HG03354 (cell line): ENCODE measurements at regions not wholly inside any gene's neighbourhood (a gene's known extent, or its start where the extent isn't known, plus 50 kb on each side); places are given as distances from the start of the nearest gene placed in this dataset.

Experiments used
- ATAC-seq: cut with Tn5 transposase; IDR thresholded peaks from one replicate; pipeline ENCODE4 v1.9.1; 2021; ENCODE audit warnings: mild to moderate bottlenecking; ENCODE audit not compliant: unreplicated experiment, poor library complexity, severe bottlenecking

DNA sequence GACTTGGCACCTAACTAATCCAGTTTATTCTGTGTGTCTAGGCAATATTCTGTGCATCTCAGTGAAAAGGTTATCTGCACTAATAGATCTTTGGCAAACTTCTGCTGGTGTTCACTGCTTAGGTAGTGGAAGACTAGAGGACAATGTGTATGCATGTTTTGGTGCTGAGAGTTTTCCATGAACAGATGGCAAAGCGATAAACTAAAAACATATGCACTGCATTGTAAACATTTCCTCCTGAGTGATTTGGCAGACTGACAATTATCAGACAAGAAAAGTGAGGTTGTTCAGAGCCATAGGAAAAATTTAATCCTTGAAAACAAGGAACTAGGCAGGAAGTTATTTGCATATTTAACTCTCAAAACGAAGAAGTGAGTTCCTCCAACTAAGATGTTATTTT lies 400.4 kb downstream of the ATP23 start:
- no peak for ATAC-seq

DNA sequence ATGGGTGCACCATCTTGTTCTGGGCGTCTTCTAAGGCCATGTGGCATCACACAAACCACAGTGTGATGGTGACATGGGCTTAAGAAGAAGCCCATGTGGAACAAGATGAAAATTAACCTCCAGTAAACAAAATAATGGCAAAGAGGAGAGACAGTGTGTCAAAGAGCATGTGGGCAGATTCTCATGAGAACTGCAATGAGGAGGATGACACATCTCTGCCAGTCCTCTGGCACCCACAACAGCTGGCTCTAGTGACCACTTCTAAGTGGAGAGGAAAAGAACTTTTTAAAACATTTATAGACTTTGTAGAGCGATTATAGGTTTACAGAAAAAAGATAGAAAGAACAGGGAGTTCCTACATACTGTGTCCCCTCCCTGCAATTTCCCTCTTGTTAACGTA lies 401.4 kb downstream of the ATP23 start:
- ATAC-seq, result no peak

DNA sequence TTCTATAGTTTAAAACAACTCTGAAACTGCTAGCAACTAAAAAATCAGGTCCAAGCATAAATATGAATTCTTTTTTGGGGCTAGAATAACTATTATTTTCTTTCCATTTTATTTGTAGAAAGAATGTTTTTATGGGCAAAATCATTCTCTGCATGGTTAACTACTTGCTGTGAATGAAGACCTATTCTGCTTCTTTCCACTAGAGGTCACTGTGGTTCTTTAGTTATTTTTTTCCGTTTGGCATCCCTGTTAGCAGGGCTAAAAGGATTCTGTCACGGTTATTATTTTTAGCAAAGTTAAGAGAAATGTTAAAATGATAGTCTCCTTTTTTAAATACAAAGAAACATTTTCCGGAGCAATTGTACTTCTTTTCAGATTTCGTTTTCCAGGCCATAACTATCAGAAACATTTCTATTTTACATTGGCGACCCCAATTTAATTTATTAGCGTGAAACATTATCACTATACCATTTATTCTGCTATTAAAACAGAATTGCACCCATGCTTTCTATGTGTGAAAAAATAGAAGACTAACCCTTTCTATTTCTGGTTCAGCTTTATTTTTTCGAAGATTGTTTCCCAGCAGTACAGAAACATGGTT lies 404.8 kb downstream of the ATP23 start:
- peak; percentile 82 for ATAC-seq

DNA sequence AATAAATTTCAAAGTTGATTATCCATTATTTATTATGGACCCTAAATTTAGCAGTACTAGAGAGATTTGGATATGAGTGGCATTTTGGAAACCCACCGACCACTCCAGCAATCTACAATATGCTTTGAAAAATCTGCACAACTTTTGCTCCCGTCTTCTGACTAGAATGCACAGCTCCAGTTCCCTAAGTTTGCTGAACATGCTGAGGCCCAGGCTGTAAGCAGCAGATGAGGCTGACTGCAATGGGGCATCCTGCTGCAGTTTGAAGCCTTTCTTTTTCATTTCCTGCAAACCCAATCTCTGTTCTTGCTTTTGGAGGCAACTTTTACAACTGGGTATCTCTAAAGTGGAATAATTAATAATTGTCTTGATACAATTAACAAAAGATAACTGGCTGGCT lies 405.8 kb downstream of the ATP23 start:
- ATAC-seq, result no peak

DNA sequence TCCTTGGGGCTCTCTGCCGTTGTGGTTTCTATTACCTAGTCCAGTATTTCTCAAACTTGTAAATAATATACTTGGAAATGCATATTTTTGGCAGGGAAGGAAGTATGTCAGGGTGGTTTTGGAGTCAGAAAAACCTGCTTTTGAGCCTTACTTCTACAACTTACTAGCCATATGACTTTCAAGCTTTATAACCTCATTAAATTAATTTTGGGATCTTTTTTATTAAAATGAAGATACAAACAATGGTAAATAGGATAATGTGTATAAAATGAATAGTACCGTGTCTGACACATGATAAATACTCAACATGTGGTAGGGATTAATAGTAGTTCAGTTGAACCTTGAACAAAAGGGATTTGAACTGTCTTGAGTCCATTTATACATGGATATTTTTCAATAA lies 406.3 kb downstream of the ATP23 start:
- no peak for ATAC-seq

DNA sequence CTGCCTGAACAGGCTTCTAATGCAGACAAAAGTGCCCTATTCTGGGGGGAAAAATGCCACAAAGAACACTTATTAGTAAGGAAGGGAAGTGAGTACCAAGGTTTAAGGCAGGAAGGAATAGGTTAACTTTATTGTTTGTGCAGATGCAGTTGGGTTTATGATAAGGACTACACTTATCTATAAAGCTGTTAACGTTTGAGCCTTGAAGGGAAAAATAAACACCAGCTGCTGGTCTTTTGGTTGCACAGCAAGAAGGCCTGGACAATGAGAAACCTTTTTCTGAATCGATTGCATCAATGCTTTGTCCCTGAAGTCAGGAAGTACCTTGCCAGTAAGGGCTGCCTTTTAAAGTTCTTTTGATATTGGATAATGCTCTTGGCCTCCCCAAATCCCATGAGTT lies 407.8 kb downstream of the ATP23 start:
- no peak for ATAC-seq

DNA sequence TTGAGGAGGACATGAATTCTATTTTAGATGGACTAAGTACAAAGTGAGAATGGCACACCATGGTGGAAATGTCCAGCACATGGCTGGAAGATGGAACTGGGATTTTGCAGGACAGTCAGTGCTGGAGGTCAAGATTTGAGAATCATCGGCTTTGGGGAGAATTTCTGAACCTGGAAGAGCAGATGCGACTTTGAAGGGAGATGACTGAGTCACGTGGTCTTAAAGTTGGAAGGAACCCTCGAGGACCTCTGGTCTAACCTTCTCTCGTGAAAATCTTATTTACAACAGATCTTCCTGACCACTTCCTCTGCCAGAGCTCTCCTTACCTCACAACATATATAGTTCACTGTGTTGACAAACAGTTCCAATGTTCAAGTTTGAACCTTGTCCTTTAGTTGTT lies 415.4 kb downstream of the ATP23 start:
- ATAC-seq, result no peak

DNA sequence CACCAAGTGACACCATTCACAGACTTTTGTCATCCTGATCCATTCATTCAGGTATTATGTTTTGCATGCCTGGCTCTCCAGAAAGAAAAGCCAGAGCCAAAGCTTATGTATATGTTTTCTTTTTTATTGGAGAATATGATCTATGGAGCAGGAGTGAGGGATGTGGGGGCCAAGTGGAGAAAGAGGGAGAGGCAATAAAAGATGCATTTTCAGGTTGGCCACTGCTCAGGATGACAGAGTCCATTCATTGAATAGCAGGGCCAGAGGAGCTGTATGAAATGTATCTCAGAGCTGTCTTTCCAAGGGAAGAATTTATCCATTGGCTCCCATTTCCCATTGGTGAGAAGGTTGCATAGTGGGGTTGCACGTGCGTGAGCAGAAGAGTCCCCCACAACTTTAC lies 416.1 kb downstream of the ATP23 start:
- ATAC-seq, result no peak

DNA sequence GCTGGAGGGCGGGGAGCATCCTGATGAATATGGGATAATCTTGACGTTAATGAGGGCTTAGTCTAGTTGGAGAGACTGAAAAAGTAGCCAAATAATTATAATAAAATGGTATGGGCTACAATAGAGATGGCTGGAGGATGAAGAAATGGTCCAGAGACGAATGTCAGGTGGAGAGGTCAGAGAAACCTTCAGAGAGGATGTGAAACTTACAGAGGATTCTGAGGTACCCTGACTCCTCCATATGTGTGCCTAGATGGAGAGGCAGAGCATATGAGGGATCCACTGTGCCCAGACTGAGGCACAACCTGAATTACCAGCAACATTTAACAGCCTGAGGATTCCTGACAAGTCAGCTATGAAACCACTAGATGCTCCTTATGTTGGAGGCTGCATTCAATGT lies 417.0 kb downstream of the ATP23 start:
- ATAC-seq, result no peak

DNA sequence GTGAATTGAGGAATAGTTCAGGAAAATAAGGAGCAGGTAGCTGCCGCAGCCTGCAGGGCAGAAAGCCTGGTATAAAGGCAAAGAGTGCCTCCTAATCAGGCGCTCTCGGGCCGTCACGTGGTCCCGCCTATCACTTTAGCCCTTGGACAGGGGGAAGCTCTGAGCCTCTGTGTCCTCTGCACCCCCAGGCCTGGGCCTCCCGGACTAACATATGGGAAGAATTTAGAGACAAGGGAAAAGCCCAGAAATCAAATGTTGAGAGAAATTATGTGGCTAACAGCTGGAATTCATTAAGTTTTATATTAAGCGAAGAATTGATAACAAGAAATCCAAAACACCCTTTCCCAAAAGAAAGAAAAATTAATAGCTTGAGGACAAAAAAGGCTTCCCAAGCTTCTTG lies 417.7 kb downstream of the ATP23 start:
- no peak for ATAC-seq

DNA sequence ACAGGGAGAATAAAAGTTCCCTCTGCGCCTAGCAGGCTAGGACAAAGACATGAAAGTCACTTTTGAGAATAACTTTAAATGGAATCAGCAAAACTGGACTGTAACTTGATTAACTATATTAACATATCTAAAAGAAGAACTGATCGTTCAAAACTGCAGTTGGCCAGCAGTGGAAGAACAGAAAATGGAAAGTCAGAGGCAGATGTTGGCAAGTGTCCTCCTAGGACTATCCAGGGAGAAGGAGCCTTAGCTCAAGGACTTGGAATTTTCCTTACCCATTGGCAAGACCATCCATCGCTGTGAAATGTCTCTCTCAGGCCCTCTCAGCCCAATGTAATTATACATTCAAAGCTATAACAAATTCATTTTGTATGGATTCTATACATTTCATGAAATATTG lies 419.7 kb downstream of the ATP23 start:
- ATAC-seq, result no peak

DNA sequence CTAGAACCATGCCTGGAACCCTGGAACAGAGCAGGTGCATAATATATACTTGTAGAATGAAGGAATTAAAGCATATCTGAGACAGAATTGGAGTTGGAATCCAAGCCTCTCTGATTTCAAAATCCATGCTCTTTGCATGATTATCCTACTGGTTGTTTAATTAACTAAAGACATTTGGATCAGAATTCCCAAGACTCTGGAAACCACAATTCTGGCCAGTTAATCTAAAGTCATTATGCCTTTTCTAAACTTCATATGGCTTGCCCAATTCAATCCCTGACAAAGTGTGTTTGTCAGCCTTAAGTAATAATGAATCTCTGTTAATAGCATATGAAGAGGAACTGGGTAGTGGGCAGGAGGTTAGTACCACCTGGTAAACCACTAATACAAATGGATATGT lies 422.6 kb downstream of the ATP23 start:
- no peak for ATAC-seq

DNA sequence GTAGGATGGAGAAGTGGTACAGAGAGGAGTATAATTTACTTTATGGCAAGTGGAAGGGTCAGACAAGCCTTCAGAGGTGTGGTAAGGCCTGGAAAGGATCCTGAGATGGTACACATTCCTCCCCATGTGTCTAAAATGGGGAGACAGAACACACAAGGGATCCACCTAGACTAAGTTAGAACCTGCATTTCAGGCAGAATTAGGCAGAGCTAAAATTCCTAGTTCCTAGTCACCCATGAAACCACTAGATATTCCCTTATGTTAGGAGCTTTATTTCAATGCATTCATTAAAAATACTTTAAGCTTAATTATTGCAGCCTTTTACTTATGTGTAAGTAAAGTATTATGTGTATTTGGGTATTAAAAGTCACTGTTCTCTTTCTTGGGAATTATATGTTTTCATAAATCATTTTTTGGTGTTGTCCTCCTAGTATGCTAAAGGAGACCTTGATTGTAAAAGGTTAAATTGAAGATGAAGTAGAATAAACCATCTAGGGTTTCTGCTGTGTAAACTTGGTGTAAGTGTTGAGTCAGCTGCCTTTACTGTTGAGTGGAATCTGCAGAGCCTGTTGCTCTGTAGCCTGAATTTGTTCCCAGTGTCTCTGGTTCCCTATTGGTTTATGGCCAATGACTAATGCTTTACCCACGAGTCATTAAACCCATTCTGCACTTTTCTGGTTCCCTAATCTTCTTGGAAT lies 423.2 kb downstream of the ATP23 start:
- ATAC-seq, result no peak

DNA sequence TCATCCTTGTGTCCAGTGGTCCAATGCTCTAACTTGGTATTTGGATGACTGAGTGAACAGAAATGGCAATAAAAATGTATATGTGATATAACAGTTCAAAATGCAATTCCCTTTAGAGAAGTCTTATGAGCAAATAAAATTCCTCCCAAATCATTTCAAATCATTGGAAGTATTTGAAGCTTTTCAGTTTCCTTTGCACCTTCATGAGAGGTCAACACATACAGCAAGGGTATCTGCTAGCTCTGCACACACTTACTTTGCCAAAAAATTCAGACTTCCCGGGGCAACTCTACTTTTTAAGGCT lies 423.7 kb downstream of the ATP23 start:
- no peak for ATAC-seq

DNA sequence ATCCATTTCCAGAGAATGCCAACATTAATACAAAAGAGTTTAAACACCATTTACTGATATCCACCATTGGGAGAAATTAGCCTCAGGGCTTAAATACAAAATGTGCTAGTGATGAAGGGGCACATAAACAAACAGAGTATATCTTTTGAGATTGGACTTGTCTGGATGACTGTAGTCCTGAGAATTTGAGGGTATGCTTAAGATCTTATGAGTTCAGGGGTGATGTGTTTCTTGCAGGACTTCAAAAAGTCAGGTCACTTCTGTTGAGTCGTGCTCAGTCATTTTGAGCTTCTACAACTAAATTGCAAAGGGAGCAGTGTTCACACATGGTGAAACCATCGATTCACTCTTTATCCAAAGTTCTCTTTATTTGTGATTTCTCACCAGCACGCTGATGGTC lies 425.7 kb downstream of the ATP23 start:
- no peak for ATAC-seq

DNA sequence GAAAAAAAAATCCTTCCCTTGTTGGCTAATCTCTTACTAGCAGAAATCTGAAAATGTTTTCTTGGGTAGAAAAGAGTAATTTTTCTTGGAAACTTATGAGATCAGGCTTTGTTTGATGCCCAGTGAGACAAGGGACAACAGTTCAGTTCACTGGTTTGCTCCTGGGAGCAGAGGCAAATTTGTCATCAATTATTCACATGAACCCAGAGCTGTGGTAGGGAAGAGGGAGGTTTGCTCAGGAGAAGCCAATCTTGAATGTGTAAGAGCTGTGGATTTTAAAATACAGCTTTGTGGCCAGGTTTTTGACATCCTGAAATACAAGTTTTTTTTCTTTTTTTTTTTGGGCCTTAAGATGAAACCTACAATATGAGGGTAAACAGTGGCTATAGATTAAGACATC lies 426.6 kb downstream of the ATP23 start:
- ATAC-seq, result no peak

DNA sequence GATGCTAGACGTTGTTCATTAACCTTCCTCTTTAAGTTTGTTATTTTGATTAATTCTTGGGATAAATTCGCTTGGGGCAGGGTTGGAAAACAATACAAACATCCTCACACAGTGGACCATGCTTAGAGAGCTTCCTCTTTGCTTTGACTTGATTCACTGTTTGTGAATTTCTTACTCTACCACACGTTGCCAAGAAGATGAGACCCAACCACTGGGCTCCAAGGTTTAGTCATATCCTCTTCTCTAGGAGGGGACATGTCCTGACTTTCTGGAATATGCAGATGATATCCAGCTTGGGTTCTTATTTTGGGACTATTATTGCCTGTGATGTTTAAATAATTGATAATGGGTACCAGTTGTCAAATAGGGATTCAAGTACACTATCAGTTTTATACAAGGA lies 428.2 kb downstream of the ATP23 start:
- ATAC-seq, result no peak

DNA sequence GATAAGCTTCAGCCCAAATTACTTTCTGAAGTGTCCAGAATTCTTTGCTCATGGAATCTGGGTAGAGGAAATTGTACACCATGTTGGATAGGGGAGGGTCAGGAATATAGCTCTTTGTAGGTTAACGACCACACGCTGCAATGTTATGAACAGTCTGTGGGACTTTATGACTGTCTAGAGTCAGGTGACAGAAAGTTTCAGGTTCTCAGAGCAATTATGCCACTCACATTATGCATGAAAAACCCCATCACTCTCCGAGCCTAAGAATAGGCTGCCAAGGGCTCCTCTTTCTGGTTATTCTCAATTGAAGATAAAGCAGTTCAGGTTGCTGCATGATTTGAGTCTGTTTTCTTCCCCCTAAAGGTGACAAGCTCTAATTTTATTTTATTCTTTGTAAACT lies 430.9 kb downstream of the ATP23 start:
- ATAC-seq, result peak; percentile 83

DNA sequence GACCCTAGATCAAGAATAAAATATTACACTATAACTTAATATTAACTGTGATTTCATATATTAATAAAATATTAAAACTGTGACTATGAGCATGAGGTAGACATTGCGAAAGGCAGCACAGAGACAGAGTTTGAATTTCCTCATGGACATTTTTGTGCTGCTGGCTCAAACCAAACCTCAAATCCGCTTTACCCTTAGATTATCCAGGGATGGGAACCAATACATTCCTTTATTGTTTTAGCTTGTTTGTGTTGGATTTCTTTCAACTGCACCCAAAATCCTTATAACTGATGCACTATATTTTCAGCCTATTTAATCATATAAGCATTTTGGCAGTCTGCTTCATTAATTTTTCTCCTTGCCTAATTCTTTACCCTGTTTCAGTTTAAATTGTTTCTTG lies 436.7 kb downstream of the ATP23 start:
- no peak for ATAC-seq

DNA sequence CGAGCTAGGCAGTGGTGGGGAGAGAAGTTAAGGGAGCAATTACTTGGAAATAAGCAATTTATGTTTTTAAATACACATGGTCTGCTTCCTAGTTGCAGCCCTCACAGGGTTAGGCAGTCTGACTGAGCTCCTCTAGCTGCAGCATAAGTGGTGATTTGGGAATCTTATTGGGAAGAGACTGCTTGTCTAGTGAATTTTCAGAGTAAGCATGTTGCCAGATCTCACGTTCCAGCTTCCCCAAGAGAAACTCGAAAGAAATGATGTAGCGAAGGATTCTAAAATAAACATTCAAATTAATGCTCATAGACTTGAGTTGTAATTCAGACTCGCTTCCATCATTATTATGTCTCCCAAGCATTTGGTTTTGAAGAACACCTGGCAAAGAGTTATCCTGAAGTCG lies 440.2 kb downstream of the ATP23 start:
- ATAC-seq, result no peak

DNA sequence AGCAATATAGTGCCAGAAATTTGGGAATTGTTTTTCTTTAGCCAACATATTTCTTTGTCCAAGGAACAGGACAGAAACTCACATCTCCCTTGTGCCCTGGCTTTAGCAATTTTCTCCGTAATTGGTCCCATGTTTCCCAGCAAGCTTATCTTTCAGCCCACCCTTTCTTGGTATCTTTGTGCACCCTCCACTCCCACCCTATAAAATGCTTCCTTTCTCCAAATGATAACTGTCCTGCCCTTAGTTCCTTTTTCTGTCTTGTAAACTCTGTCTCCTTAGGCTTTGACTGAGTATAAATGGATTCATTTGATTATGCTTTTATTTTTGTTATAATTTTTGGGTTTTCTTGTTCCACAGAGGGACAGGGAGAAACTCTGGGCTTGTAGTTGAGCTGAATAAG lies 442.8 kb downstream of the ATP23 start:
- ATAC-seq, result no peak

DNA sequence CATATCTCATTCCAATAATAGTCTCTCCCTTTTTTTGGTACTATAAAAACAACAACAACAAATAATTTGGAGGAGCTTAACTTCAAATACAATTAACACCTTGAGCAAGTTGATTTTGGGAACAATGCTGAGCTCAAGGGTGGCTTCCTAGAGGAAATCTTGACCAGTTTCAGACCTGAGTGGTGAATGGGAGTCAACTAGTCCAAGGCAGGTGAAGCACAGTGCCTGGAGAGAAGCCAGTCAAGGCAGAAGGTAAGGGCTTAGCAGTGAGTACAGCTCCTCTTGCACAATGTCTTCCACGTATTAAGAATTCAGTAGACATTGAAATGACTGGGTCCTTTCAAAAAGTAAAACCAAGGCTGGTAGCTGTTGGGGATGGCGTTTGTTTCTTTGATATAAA lies 444.8 kb downstream of the ATP23 start:
- ATAC-seq, result no peak
